A673 (cell line): ENCODE measurements at regions not wholly inside any gene's neighbourhood (a gene's known extent, or its start where the extent isn't known, plus 50 kb on each side); places are given as distances from the start of the nearest gene placed in this dataset.

Source experiments
- BruUV-seq: library from RNA; stranded (reverse); fragments of 400-500 nt; replicated peaks from 2 replicates; lab custom pipeline; 2021; lab: Mats Ljungman, UMichigan
- CTCF ChIA-PET: fragments of 300-600 bp; sonication (Branson Sonifier 250); formaldehyde crosslinking; loops from one replicate; lab custom pipeline; 2022; ENCODE audit warnings: antibody characterized with exemption; lab: Charles Lee
- POLR2A ChIA-PET: fragments of 300-600 bp; sonication (Branson Sonifier 250); formaldehyde crosslinking; loops from one replicate; lab custom pipeline; 2022; ENCODE audit warnings: antibody characterized with exemption; ENCODE audit not compliant: low non-redundant PET; lab: Charles Lee
- DNase-seq: peaks from one replicate; pipeline ENCODE4 v3.0.0-alpha.2; 2015; ENCODE audit warnings: low spot score
- H3K27ac ChIP-seq: fragments of 200-600 bp; sonication (generic); 2 replicates; pipeline ENCODE4 v1.5.1; 2016; ENCODE audit warnings: mixed run types, low read depth, mild to moderate bottlenecking, mixed read lengths, antibody characterized with exemption, low read length; ENCODE audit not compliant: poor library complexity, severe bottlenecking
- H3K27me3 ChIP-seq: fragments of 200-600 bp; sonication (generic); replicated peaks from 2 replicates; pipeline ENCODE4 v1.6.1; 2017; ENCODE audit warnings: mixed run types, low read depth, mild to moderate bottlenecking, mixed read lengths, antibody characterized with exemption, low read length; ENCODE audit not compliant: insufficient read depth, poor library complexity
- H3K36me3 ChIP-seq: fragments of 200-600 bp; sonication (generic); 2 replicates; pipeline ENCODE4 v1.6.1; 2016; ENCODE audit warnings: mixed run types, mild to moderate bottlenecking, mixed read lengths, antibody characterized with exemption, low read length; ENCODE audit not compliant: insufficient read depth, poor library complexity, severe bottlenecking
- H3K4me1 ChIP-seq: fragments of 200-600 bp; sonication (generic); 2 replicates; pipeline ENCODE4 v1.6.1; 2017; ENCODE audit warnings: mixed run types, mild to moderate bottlenecking, mixed read lengths, antibody characterized with exemption, low read length; ENCODE audit not compliant: insufficient read depth, poor library complexity, severe bottlenecking
- H3K4me3 ChIP-seq: fragments of 200-600 bp; sonication (generic); 2 replicates; pipeline ENCODE4 v1.5.1; 2016; ENCODE audit warnings: low read depth, mixed run types, mild to moderate bottlenecking, mixed read lengths, low read length; ENCODE audit not compliant: poor library complexity, severe bottlenecking
- H3K9me3 ChIP-seq: fragments of 200-600 bp; sonication (generic); 2 replicates; pipeline ENCODE4 v1.6.1; 2016; ENCODE audit warnings: mixed run types, low read depth, mild to moderate bottlenecking, mixed read lengths, antibody characterized with exemption, low read length; ENCODE audit not compliant: poor library complexity, severe bottlenecking
- CTCF ChIP-seq: fragments of 300-800, 200-600 bp; sonication (generic); conservative IDR thresholded peaks from 2 replicates; pipeline ENCODE4 v1.5.1; 2017; ENCODE audit warnings: low read depth, mild to moderate bottlenecking, antibody characterized with exemption, low read length, moderate library complexity, mixed read lengths
- EZH2 ChIP-seq: fragments of 200-600 bp; sonication (generic); IDR thresholded peaks from 2 replicates; pipeline ENCODE4 v1.6.1; 2017; ENCODE audit warnings: borderline replicate concordance, low read depth, mild to moderate bottlenecking, mixed read lengths, antibody characterized with exemption, low read length; ENCODE audit not compliant: poor library complexity, severe bottlenecking
- intact Hi-C: fragments of 100-400 bp; cut with micrococcal nuclease; formaldehyde crosslinking; loops from one replicate; pipeline ENCODE4 v1.10.0; 2022; ENCODE audit not compliant: unreplicated experiment

- no peaks in the 10 kb centered on the region for H3K36me3 ChIP-seq
- POLR2A ChIA-PET = no interaction called here
- TF ChIP-seq CTCF (no peak), EZH2 (no peak)
- no peak for DNase-seq
- CTCF ChIA-PET = no interaction called here
- intact Hi-C loops = no loop called here
- H3K4me1 ChIP-seq = peaks cover 23% of the 10 kb centered on the region
- no peak overlapping the region for H3K27ac ChIP-seq
- H3K4me3 ChIP-seq = no peak overlapping the region
- no peaks in the 10 kb centered on the region for H3K27me3 ChIP-seq
- no peaks in the 10 kb centered on the region for H3K9me3 ChIP-seq
- BruUV-seq = no TSS peak
Observed at GRCh38 chr7:94237417-94237816, 157.3 kb upstream of the COL1A2 start.

GRCh38 chr7:94239661-94240234, 154.9 kb upstream of the COL1A2 start:
- BruUV-seq = no TSS peak
- H3K4me1 ChIP-seq = peaks cover 21% of the 10 kb centered on the region
- no peak overlapping the region for H3K4me3 ChIP-seq
- intact Hi-C loops = no loop called here
- TF ChIP-seq CTCF (no peak), EZH2 (no peak)
- DNase-seq = peak; percentile 36
- H3K36me3 ChIP-seq = no peaks in the 10 kb centered on the region
- CTCF ChIA-PET = no interaction called here
- POLR2A ChIA-PET = no interaction called here
- H3K9me3 ChIP-seq = no peaks in the 10 kb centered on the region
- H3K27ac ChIP-seq = peak overlapping the region; percentile 1
- H3K27me3 ChIP-seq = no peaks in the 10 kb centered on the region

- intact Hi-C loops = no loop called here
- Histone ChIP-seq H3K27ac (no peak overlapping the region), H3K4me3 (no peak overlapping the region), H3K36me3 (no peaks in the 10 kb centered on the region), H3K4me1 (peaks cover 21% of the 10 kb centered on the region), H3K9me3 (no peaks in the 10 kb centered on the region), H3K27me3 (no peaks in the 10 kb centered on the region)
- no peak for DNase-seq
- POLR2A ChIA-PET = no interaction called here
- TF ChIP-seq CTCF = no peak
- TF ChIP-seq EZH2 = no peak
- CTCF ChIA-PET = no interaction called here
- BruUV-seq = no TSS peak
Observed at GRCh38 chr7:94240902-94241301, 153.8 kb upstream of the COL1A2 start.
